HG02885 (cell line): ENCODE measurements at regions not wholly inside any gene's neighbourhood (a gene's known extent, or its start where the extent isn't known, plus 50 kb on each side); places are given as distances from the start of the nearest gene placed in this dataset.
A peak's percentile ranks its signal among the peaks of the same experiment; 100 is the strongest.
"Not testable (repeated sequence)": the region's sequence is repeated elsewhere in the genome, so short reads cannot be mapped to it uniquely, and the experiment has no call there.

Experiments used
- ATAC-seq: cut with Tn5 transposase; IDR thresholded peaks from one replicate; pipeline ENCODE4 v1.9.1; 2021; ENCODE audit warnings: mild to moderate bottlenecking; ENCODE audit not compliant: unreplicated experiment, poor library complexity

DNA sequence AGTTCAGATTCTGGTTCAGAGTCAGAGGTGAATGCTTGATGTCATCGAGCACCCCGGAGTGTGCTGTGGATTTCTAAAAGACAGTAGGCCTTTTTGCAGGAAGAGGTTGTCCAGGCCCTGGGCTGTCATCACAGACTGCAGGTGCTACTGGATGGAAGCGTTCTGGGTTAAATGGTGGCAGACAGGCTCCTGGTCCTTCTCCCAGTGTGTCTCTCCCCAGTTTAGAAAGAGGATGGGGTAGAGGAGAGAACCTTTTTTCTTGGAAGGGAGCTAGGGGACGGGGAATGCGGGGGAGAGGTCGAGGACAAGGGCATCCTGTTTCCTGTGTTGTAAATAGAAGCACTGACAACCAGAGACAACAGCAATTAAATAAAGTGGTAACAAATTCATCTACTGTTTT is 102.3 kb upstream of the NUDT6 start:
- ATAC-seq, result no peak

DNA sequence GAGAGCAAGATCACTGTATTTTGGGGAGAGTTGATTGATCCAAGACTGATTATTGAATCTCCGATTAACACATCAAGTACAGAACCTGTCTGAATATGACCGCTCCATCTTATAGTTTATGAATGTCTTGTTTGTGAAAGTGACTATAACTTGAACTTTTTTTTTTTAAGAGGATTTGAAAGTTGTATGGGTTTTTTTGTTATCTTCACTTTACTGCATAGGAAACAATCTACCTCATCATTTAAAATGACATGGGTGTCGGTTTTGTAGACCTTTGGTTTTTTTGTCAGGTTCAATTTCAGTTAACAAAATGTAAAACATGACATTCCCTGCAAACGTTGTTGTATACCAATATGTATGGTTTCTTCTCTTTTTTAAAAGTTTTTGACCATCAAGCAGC is 103.0 kb upstream of the NUDT6 start:
- no peak for ATAC-seq

DNA sequence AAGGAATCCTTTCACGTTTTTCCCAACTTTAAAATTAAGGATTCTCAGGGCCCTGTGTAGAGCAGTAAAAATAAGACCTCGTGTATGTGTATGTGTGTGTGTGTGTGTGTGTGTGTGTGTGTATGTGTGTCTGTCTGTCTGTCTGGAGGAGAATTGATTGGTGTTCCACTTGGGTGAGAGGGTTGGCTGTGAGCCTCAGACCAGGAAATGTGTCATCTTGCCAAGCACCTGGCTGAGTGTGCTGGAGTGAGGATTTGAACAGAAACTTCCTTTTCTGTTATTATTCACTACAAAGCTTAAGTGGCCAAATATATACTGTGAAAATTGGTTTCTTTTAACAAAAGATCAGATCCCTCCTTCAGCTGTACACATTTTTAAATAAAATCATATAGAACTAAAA is 103.6 kb upstream of the NUDT6 start:
- not testable (repeated sequence) for ATAC-seq

DNA sequence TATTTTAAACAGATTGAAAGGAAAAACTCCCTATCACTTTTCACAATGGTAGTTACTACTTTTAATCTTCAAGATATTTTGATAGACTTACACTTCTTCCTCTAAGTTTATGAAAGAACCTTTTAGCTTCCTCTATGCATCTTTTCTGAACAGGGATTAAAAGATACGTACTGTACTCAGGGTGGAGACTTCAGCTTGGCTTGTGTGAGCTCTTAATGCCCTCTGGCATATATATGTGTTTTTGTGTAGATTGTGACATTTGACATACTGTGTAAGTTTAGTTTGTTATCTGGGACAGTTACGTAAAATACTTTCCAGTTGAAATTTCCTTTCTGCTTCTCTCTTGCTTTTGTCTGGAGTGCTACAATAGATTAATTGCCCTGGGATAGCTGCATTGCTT is 109.3 kb upstream of the NUDT6 start:
- no peak for ATAC-seq

DNA sequence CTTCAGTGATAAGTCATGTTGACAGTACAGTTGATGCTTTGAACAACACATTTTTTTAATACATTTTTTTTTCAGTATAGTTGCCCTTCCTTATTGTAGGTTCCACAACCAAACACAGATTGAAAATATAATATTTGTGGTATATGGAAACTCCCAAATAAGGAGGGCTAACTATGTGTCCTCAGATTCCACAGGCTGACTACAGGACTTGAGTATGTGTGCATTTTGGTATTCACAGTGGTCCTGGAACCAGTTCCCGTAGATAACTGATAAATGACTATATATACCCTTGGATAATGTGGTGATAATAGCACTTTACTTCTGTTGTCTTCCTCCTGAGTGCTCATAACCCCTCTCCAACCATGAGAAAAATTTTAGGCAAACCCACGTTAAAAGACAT is 111.6 kb upstream of the NUDT6 start:
- ATAC-seq, result no peak

DNA sequence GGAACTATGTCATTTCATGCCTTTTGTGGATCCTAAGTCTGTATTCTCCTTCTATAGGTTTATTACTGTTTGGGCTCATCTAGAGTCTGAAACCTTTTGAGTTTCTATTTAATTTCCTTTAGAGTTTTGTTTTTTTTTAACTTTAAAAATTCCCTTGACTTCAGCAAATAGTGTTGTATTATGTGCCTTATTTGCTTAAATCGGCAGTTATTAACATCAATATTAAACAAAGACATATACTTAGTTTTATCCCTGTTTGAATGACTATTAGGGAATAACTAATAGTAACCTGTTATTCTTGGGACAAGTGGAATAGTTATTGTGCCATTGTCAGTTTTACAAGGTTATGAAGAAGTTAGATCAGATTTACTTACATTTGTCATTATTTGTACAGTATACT is 112.8 kb upstream of the NUDT6 start:
- ATAC-seq, result no peak

DNA sequence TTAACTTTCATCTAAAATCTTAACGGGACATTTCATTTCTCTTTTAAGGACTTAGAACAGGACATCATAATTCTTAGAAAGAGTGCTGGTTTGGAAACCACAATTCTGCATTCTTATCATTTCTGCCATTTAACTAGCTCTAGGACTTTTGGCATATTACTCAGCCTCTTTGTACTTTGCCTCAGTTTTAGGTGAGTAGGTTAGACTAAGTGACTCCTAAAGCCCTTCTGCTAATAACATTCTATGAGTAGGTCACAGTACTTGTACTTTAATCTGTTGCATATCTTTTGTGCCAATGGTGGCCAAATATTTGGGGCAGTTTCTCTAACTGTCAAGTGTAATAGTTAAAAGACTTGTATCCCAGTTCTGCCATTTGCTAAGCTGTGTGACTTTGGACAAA is 115.4 kb upstream of the NUDT6 start:
- no peak for ATAC-seq

DNA sequence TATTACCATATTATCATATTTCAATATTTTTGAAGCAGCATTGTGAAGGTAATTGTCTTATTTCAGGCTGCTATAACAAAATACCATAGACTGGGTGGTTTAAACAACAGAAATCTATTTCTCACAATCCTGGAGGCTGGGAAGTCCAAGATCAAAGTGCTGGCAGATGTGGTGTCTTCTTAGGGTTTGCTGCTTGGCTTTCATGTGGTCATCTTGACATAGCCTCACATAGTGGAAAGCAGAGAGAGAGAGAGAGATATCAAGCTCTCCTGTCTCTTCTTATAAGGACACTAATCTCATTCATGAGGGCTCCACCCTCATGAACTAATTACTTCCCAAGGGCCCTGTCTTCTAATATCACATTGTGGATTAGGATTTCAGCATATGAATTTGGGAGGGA is 119.7 kb upstream of the NUDT6 start:
- no peak for ATAC-seq

DNA sequence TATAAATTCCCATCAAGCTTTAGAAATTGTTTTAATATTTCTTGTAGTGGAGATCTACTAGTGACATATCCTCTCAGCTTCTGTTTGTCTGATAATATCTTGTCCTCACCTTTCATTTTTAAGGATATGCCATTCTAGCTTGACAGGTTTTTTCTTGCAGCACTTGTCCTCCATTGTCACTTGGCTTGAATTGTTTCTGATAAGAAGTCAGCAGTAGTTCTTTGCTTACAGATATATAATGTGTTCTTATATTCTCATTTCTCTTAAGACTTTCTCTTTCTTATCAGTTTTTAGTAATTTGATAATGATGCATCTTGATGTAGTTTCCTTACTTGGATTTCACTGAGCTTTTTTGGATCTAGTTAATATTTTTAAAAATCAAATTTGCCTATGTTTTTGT is 120.6 kb upstream of the NUDT6 start:
- ATAC-seq, result no peak

DNA sequence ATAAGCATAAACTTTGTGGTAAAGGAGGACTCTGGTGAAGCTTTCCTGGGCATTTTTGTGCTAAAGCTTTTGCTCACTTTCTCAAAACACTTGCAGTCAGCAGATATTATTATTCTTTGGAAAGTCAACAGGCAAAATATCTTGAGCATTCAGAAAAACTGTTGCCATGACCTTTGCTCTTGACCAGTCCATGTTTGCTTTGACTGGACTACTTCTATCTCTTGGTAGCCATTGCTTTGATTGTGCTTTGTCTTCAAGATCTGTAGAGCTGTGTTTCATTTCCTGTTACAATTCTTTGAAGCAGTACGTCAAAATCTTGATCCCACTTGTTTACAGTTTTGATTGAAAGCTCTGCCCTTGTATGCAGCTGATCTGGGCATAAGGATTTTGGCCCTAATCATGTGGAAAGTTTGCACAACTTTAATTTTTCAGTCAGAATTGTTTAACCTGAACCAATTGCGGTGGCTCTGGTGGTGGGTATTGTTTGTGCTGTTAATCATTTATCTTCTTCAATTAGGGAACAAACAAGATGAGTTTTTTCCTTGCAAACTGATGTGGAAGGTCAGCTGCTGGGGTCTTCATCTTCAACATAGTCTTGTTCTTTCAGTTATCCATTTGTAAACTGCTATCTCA is 121.5 kb upstream of the NUDT6 start:
- ATAC-seq, result no peak

DNA sequence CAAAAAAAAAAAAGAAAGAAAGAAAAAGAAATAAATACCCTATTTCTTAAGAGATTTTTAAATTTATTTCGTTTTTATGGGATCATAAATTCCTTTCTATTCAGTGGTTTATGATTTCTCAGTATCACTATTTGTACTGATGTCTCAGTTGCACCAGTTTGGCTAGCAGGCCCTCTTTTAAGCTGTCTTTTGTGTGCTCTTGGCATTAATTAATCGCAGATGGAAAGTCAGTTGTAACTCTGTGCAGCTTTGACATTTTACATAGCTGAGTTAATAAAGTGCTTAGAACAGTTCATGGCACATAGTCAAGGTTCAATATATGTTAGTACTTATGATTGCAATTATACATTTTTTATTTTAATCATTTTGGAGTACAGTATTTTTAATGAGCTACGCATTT is 123.7 kb upstream of the NUDT6 start:
- no peak for ATAC-seq

DNA sequence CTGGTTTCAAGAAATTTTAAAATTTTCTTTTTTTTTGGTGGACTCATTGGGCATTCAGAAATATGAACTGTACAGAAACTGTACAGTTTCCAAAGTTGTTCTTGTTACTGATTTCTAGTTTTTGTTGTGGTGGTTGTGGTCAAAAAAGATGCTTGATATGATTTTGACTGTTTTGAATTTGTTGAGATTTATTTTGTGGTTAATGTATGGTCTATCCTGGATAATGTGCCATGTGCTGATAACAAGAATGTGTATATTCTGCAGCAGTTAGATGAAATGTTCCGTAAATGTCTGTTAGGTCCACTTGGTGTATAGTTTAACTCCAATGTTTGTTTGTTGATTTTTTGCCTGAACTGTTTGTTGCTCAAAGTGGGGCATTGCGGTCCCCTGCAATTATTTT is 127.6 kb upstream of the NUDT6 start:
- no peak for ATAC-seq

DNA sequence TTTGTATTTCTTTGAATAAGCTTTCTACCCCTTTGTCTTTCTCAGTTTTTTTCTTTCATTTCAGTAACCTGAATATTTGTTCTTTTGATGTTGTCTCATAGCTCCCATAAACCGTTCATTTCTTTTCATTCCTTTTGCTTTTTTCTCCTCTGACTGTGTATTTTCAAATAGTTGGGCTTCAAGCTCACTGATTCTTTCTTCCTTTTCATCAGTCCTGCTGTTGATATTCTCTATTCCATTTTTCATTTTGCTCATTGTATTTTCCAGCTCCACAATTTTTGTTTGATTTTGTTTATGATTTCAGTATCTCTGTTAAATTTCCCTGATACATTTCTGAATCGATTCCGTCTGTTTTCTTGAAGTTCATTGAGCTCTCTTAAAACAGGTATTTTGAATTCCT is 129.6 kb upstream of the NUDT6 start:
- no peak for ATAC-seq

DNA sequence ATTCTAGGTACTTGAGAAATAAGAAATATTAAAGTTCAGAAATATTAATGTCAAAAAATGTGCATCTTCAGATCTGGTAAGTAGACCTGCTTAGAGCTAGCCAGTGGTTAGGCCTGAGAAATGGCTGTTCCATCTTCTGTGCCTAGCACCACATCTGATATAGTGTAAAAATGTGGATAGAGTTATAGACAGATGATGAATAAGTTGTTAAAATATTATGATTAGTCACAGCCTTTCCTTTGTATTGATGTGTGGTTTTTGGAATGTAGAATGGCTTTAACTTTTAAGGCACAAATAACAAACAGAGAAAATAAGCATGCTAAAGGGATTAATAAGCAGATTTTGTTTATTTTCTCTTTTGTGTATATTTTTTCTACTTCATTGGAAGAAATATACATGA is 133.5 kb upstream of the NUDT6 start:
- no peak for ATAC-seq

DNA sequence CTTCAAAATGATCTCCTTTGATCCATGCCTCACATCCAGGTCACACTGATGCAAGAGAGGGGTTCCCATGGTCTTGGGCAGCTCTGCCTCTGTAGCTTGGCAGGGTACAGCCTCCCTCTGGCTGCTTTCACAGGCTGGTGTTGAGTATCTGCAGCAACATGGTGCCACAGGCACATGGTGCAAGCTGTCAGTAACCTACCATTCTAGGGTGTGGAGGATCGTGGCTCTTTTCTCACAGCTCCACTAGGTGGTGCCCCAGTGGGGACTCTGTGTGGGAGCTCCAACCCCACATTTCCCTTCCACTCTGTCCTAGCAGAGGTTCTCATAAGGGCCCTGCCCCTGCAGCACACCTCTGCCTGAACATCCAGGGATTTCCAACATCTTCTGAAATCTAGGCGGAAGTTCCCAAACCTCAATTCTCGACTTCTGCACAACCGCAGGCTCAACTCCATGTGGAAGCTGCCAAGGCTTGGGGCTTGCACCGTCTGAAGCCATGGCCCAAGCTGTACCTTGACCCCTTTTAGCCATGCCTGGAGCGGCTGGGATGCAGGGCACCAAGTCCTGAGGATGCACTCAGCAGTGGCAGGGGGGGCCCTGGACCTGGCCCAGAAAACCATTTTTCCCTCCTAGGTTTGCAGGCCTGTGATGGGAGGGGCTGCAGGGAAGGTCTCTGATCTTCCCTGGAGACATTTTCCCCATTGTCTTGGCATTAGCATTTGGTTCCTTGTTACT is 137.8 kb upstream of the NUDT6 start:
- no peak for ATAC-seq

DNA sequence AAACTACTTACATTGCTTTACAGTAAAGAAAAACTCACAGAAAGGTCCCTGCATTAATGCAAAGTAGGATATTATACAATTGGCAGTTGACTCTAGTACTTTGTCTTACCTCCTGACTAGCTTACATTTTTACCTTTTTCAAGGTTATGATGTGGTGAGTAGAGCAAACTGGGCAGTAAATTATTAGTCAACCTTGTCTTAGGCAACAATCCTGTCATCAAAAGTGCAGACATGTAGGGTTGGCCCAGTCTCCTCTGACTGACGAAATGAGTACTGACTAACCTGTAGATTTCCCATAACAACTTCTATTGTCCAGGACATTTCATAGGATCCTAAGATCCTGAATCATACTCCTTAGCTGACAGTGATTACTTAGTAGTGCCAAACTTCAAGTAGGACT is 142.0 kb upstream of the NUDT6 start:
- no peak for ATAC-seq

DNA sequence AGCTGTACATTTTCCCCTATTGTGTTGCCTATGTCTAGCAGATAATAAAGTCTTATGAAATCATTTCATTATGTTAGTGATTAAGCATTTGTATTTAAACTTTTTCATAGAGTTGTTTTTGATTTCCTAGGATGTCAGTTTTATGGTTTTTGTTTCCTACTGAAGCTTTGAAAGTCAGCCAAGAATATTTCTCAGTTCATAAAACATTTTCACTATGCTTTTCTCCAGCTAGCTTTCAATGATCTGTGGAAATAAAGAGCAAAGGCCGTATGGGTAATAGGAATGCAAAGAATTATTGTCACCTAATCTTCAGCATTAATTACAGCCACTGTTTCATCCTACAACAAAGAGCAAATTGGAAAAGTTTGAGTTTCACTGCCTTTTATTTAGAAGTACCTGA is 145.7 kb upstream of the NUDT6 start:
- no peak for ATAC-seq

DNA sequence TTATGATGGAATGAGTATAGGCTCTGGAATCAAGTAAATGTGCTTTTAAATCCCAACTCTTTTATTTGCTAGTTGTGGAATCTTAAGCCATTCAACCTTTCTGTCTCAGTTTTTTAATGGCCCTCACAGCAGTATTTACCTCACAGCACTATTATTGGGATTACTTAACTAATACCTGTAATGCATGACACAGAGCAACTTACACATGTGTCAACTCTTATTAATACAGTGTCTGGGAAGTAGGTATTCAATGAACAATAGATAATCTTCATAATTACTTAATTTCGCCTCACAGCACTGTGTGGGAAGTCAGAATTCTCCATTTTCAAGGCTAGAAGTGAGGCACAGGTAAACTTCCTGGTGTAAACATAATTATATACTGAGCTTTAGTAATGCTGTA is 149.7 kb upstream of the NUDT6 start:
- ATAC-seq, result no peak

DNA sequence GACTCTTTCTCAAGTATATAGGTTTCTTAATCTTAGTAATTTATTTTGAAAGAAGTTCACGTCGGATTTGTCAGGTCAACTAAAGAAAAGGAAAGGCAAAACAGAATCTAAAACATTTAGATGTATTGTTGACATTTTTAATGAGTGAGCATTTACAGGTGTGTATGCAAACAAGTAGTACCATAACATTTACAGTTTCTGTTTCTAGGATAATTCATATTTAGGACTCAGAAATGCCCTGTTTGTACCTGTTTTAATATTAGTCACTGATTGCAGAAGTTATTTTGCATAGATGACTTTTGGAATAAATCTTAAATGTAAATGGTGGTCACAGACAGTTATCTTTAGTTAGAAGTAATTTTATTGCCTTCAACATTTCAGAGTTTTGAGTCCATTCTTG is 151.3 kb upstream of the NUDT6 start:
- ATAC-seq, result peak; percentile 61

DNA sequence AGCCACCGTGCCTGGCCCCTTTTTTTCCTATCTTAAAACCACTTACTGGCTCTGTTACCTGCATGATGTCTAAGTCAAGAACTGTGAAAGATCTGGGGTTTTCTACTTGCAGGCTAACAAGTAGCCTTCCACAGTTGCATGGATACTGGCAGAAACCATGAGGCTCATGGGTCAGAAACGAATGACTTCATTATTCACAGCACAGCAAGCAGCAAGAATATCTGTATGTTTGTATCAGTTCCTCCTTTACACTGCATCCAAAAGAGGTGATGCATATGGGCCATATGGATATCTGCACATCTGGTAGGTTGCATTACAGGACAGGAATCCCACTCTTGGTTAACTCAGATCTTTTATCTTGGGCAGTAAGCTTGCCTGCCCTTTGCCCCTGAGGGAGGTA is 154.9 kb upstream of the NUDT6 start:
- peak; percentile 55 for ATAC-seq

DNA sequence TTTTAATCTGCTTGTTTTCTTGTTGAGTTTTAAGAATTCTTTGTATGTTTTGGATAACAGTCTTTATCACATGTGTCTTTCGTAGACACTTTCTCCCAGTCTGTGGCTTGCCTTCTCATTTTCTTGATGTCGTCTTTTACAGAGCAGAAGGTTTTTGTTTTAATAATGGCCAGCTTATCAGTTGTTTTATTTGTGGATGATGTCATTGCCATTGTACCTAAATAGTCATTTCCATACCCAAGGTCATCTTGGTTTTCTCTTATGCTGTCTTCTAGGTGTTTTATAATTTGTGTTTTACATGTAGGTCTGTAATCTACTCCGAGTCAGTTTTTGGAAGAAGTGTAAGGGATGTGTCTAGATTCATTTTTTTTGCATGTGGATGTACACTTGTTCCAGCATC is 159.6 kb upstream of the NUDT6 start:
- ATAC-seq, result no peak

DNA sequence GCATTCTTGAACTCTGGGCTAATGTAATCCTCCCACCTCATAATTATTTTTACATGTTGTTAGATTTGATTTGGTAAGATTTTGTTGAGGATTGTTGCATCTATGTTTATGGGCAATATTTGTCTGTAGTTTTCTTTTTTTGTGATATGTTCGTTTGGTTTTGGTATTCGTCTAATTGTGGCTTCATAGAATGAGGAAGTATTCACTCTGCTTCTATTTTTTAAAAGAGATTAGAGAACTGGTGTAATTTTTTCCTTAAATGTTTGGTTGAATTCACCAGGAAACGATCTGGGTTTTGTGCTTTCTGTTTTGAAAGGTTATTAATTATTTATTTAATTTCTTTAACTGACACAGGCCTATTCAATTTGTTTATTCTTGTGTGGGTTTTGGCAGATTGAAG is 161.2 kb upstream of the NUDT6 start:
- ATAC-seq, result no peak
